MM.1S (cell line): ENCODE measurements at regions not wholly inside any gene's neighbourhood (a gene's known extent, or its start where the extent isn't known, plus 50 kb on each side); places are given as distances from the start of the nearest gene placed in this dataset.

Source experiments
- EZH2 ChIP-seq: fragments of 300-600 bp; sonication (generic); optimal IDR thresholded peaks from 2 replicates; pipeline ENCODE3; 2017; ENCODE audit warnings: low read depth, mild to moderate bottlenecking, antibody characterized with exemption, low read length, mixed read lengths
- EZH2phosphoT487 ChIP-seq: fragments of 300-600 bp; sonication (generic); IDR thresholded peaks from 2 replicates; pipeline ENCODE4 v1.6.1; 2018; ENCODE audit warnings: antibody characterized with exemption, low read length
- TF ChIP-seq, protein P1 (sequence below): fragments of 300-600 bp; sonication (generic); IDR thresholded peaks from 2 replicates; pipeline ENCODE4 v1.5.1; 2016; ENCODE audit warnings: antibody characterized with exemption, low read length, mixed read lengths

- TF ChIP-seq, protein P1, sequence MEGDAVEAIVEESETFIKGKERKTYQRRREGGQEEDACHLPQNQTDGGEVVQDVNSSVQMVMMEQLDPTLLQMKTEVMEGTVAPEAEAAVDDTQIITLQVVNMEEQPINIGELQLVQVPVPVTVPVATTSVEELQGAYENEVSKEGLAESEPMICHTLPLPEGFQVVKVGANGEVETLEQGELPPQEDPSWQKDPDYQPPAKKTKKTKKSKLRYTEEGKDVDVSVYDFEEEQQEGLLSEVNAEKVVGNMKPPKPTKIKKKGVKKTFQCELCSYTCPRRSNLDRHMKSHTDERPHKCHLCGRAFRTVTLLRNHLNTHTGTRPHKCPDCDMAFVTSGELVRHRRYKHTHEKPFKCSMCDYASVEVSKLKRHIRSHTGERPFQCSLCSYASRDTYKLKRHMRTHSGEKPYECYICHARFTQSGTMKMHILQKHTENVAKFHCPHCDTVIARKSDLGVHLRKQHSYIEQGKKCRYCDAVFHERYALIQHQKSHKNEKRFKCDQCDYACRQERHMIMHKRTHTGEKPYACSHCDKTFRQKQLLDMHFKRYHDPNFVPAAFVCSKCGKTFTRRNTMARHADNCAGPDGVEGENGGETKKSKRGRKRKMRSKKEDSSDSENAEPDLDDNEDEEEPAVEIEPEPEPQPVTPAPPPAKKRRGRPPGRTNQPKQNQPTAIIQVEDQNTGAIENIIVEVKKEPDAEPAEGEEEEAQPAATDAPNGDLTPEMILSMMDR = no peak
- no peak for TF ChIP-seq EZH2
- TF ChIP-seq EZH2phosphoT487 = no peak
These were observed 436.2 kb upstream of the LARGE1 start for GRCh38 chr22:34356481-34356880.
